Limb (tissue), 2 donors: ENCODE measurements at regions not wholly inside any gene's neighbourhood (a gene's known extent, or its start where the extent isn't known, plus 50 kb on each side); places are given as distances from the start of the nearest gene placed in this dataset.
"Not testable (repeated sequence)": the region's sequence is repeated elsewhere in the genome, so short reads cannot be mapped to it uniquely, and the experiment has no call there.

Experiments
- DNase-seq, 2 donors: peaks; one replicate each; pipeline ENCODE4 v3.0.0-alpha.2; 2016; ENCODE audit errors: extremely low spot score in 2 of 2

GRCh38 chr7:54252256-54253035 is 289.7 kb upstream of the VSTM2A start:
- DNase-seq: no peak

- no peak for DNase-seq
Observed at GRCh38 chr7:54253036-54253373, 289.2 kb upstream of the VSTM2A start.

GRCh38 chr7:54255242-54255641 is 286.9 kb upstream of the VSTM2A start:
- no peak for DNase-seq

GRCh38 chr7:54259185-54259584 is 283.0 kb upstream of the VSTM2A start:
- no peak for DNase-seq

GRCh38 chr7:54260941-54261371 is 281.2 kb upstream of the VSTM2A start:
- DNase-seq: no peak

GRCh38 chr7:54278847-54279246 is 263.3 kb upstream of the VSTM2A start:
- DNase-seq: no peak

GRCh38 chr7:54292171-54292925 is 249.8 kb upstream of the VSTM2A start:
- no peak for DNase-seq

GRCh38 chr7:54299426-54299825 is 242.7 kb upstream of the VSTM2A start:
- DNase-seq: no peak

- not testable (repeated sequence) for DNase-seq
Observed at GRCh38 chr7:54315955-54316354, 226.2 kb upstream of the VSTM2A start.

GRCh38 chr7:54326592-54327167 is 215.5 kb upstream of the VSTM2A start:
- DNase-seq: no peak

GRCh38 chr7:54330216-54330800 is 211.9 kb upstream of the VSTM2A start:
- DNase-seq: no peak

GRCh38 chr7:54331311-54331710 is 210.9 kb upstream of the VSTM2A start:
- no peak for DNase-seq

GRCh38 chr7:54332301-54332700 is 209.9 kb upstream of the VSTM2A start:
- DNase-seq: no peak

- DNase-seq: no peak
Observed at GRCh38 chr7:54333952-54334351, 208.2 kb upstream of the VSTM2A start.

- DNase-seq: no peak
Observed at GRCh38 chr7:54336800-54337199, 205.4 kb upstream of the VSTM2A start.

GRCh38 chr7:54337466-54337865 is 204.7 kb upstream of the VSTM2A start:
- no peak for DNase-seq

GRCh38 chr7:54338319-54338718 is 203.9 kb upstream of the VSTM2A start:
- no peak for DNase-seq

GRCh38 chr7:54339073-54339472 is 203.1 kb upstream of the VSTM2A start:
- peak in 1 of 2 donors; percentile 75 for DNase-seq

GRCh38 chr7:54342458-54342857 is 199.7 kb upstream of the VSTM2A start:
- DNase-seq: no peak

GRCh38 chr7:54343511-54343910 is 198.7 kb upstream of the VSTM2A start:
- DNase-seq: no peak

- DNase-seq: no peak
Observed at GRCh38 chr7:54345746-54346145, 196.4 kb upstream of the VSTM2A start.

GRCh38 chr7:54349229-54349628 is 192.9 kb upstream of the VSTM2A start:
- no peak for DNase-seq
